Stimulated activated naive CD8-positive, alpha-beta T cell treated with anti-CD3 and anti-CD28 coated beads, Interleukin-15, amount 100 ng/mL, for 72 hours (primary cell): ENCODE measurements at regions not wholly inside any gene's neighbourhood (a gene's known extent, or its start where the extent isn't known, plus 50 kb on each side); places are given as distances from the start of the nearest gene placed in this dataset.

Experiments
- ATAC-seq: fragments of 150-1000 bp; cut with Tn5 transposase; 2 replicates; pipeline ENCODE4 v1.10.0; 2021; ENCODE audit warnings: mild to moderate bottlenecking, moderate library complexity
- DNase-seq, 2 donors: peaks; one replicate each; pipeline ENCODE4 v3.0.0; 2021 to 2022
- H3K27ac Mint-ChIP-seq, 2 donors: one replicate each; pipeline ENCODE4 v1.8.0; 2022; ENCODE audit warnings: mild to moderate bottlenecking in 2 of 2, mixed read lengths in 2 of 2, moderate library complexity in 2 of 2
- H3K27me3 Mint-ChIP-seq: one replicate; pipeline ENCODE4 v1.8.0; 2022; ENCODE audit warnings: mixed read lengths
- H3K4me1 Mint-ChIP-seq: one replicate; pipeline ENCODE4 v1.8.0; 2022; ENCODE audit warnings: mild to moderate bottlenecking, mixed read lengths
- H3K4me3 Mint-ChIP-seq, 2 donors: one replicate each; pipeline ENCODE4 v1.8.0; 2022; ENCODE audit warnings: mild to moderate bottlenecking in 2 of 2, mixed read lengths in 2 of 2, moderate library complexity in 1 of 2
- H3K9me3 Mint-ChIP-seq, 2 donors: one replicate each; pipeline ENCODE4 v1.8.0; 2022; ENCODE audit warnings: mixed read lengths in 2 of 2

GRCh38 chr5:6154216-6154615, 224.1 kb downstream of the MED10 start:
- peaks cover 0 to 7% of the 10 kb centered on the region in 2 donors for H3K9me3 Mint-ChIP-seq
- ATAC-seq (no peak), DNase-seq (no peak)
- H3K27me3 Mint-ChIP-seq, result peaks cover 21% of the 10 kb centered on the region
- no peaks in the 10 kb centered on the region for H3K4me1 Mint-ChIP-seq
- H3K4me3 Mint-ChIP-seq, result no peak overlapping the region
- H3K27ac Mint-ChIP-seq, result no peak overlapping the region

- H3K4me3 Mint-ChIP-seq, result no peak overlapping the region
- ATAC-seq (no peak), DNase-seq (no peak)
- no peak overlapping the region for H3K27ac Mint-ChIP-seq
- peaks cover 27% of the 10 kb centered on the region for H3K27me3 Mint-ChIP-seq
- H3K9me3 Mint-ChIP-seq, result no peaks in the 10 kb centered on the region
- H3K4me1 Mint-ChIP-seq, result no peaks in the 10 kb centered on the region
These were observed 232.1 kb downstream of the MED10 start for GRCh38 chr5:6146271-6146670.

GRCh38 chr5:6145616-6146237, 232.6 kb downstream of the MED10 start:
- no peak overlapping the region for H3K27ac Mint-ChIP-seq
- ATAC-seq (no peak), DNase-seq (no peak)
- H3K4me3 Mint-ChIP-seq, result no peak overlapping the region
- no peaks in the 10 kb centered on the region for H3K9me3 Mint-ChIP-seq
- H3K27me3 Mint-ChIP-seq, result peaks cover 27% of the 10 kb centered on the region
- H3K4me1 Mint-ChIP-seq, result no peaks in the 10 kb centered on the region

- DNase-seq, result no peak
- Mint-ChIP-seq H3K27me3 (peaks cover 17% of the 10 kb centered on the region), H3K4me1 (no peaks in the 10 kb centered on the region), H3K27ac (no peak overlapping the region), H3K4me3 (no peak overlapping the region), H3K9me3 (no peaks in the 10 kb centered on the region)
- ATAC-seq, result no peak
These were observed 234.8 kb downstream of the MED10 start for GRCh38 chr5:6143523-6143922.

GRCh38 chr5:6142353-6142752, 236.0 kb downstream of the MED10 start:
- Mint-ChIP-seq H3K27me3 (peaks cover 15% of the 10 kb centered on the region), H3K9me3 (no peaks in the 10 kb centered on the region)

GRCh38 chr5:6140219-6140618, 238.1 kb downstream of the MED10 start:
- H3K27ac Mint-ChIP-seq, result no peak overlapping the region
- no peak for ATAC-seq
- H3K27me3 Mint-ChIP-seq, result no peaks in the 10 kb centered on the region
- no peak for DNase-seq
- H3K4me1 Mint-ChIP-seq, result no peaks in the 10 kb centered on the region
- H3K4me3 Mint-ChIP-seq, result no peak overlapping the region
- H3K9me3 Mint-ChIP-seq, result no peaks in the 10 kb centered on the region

More at GRCh38 chr5:6142353-6142752, 236.0 kb downstream of the MED10 start:
- Mint-ChIP-seq H3K4me3 (no peak overlapping the region), H3K27ac (no peak overlapping the region), H3K4me1 (no peaks in the 10 kb centered on the region)
- ATAC-seq (no peak), DNase-seq (no peak)

- Mint-ChIP-seq H3K4me3 (no peak overlapping the region), H3K27ac (no peak overlapping the region), H3K4me1 (no peaks in the 10 kb centered on the region), H3K9me3 (no peaks in the 10 kb centered on the region), H3K27me3 (peaks cover 10% of the 10 kb centered on the region)
- DNase-seq (no peak), ATAC-seq (no peak)
These were observed 242.4 kb downstream of the MED10 start for GRCh38 chr5:6135977-6136376.

GRCh38 chr5:6134281-6134680, 244.1 kb downstream of the MED10 start:
- peaks cover 10% of the 10 kb centered on the region for H3K27me3 Mint-ChIP-seq
- DNase-seq, result no peak
- no peaks in the 10 kb centered on the region for H3K4me1 Mint-ChIP-seq
- H3K9me3 Mint-ChIP-seq, result peaks cover 1 to 2% of the 10 kb centered on the region in 2 donors
- no peak for ATAC-seq
- H3K4me3 Mint-ChIP-seq, result no peak overlapping the region
- no peak overlapping the region for H3K27ac Mint-ChIP-seq

- Mint-ChIP-seq H3K27me3 (peaks cover 31% of the 10 kb centered on the region), H3K9me3 (peaks cover 18 to 60% of the 10 kb centered on the region in 2 donors), H3K4me1 (no peaks in the 10 kb centered on the region), H3K27ac (no peak overlapping the region), H3K4me3 (no peak overlapping the region)
- ATAC-seq (no peak), DNase-seq (no peak)
These were observed 252.6 kb downstream of the MED10 start for GRCh38 chr5:6125781-6126180.

- Mint-ChIP-seq H3K27me3 (peaks cover 15% of the 10 kb centered on the region), H3K27ac (peak overlapping the region in 1 of 2 donors; percentile 13), H3K4me3 (no peak overlapping the region), H3K4me1 (no peaks in the 10 kb centered on the region), H3K9me3 (peaks cover 9 to 32% of the 10 kb centered on the region in 2 donors)
- no peak for ATAC-seq
- DNase-seq, result no peak
These were observed 259.7 kb downstream of the MED10 start for GRCh38 chr5:6118691-6119090.

GRCh38 chr5:6117212-6117611, 261.1 kb downstream of the MED10 start:
- DNase-seq (no peak), ATAC-seq (no peak)
- H3K27ac Mint-ChIP-seq, result no peak overlapping the region
- H3K4me3 Mint-ChIP-seq, result no peak overlapping the region
- H3K9me3 Mint-ChIP-seq, result peaks cover 9 to 20% of the 10 kb centered on the region in 2 donors
- H3K4me1 Mint-ChIP-seq, result no peaks in the 10 kb centered on the region
- H3K27me3 Mint-ChIP-seq, result peaks cover 8% of the 10 kb centered on the region

GRCh38 chr5:6115852-6116251, 262.5 kb downstream of the MED10 start:
- DNase-seq (no peak), ATAC-seq (no peak)
- H3K4me3 Mint-ChIP-seq, result no peak overlapping the region
- H3K4me1 Mint-ChIP-seq, result no peaks in the 10 kb centered on the region
- peaks cover 6 to 8% of the 10 kb centered on the region in 2 donors for H3K9me3 Mint-ChIP-seq
- H3K27ac Mint-ChIP-seq, result no peak overlapping the region
- peaks cover 2% of the 10 kb centered on the region for H3K27me3 Mint-ChIP-seq

GRCh38 chr5:6112538-6112937, 265.8 kb downstream of the MED10 start:
- Mint-ChIP-seq H3K9me3 (peaks cover 0 to 7% of the 10 kb centered on the region in 2 donors), H3K27ac (no peak overlapping the region), H3K27me3 (no peaks in the 10 kb centered on the region), H3K4me3 (no peak overlapping the region), H3K4me1 (no peaks in the 10 kb centered on the region)
- DNase-seq (no peak), ATAC-seq (no peak)

GRCh38 chr5:6112125-6112524, 266.2 kb downstream of the MED10 start:
- H3K27me3 Mint-ChIP-seq, result no peaks in the 10 kb centered on the region
- H3K4me1 Mint-ChIP-seq, result no peaks in the 10 kb centered on the region

GRCh38 chr5:6111131-6111530, 267.2 kb downstream of the MED10 start:
- ATAC-seq (no peak), DNase-seq (no peak)
- no peaks in the 10 kb centered on the region for H3K27me3 Mint-ChIP-seq
- no peak overlapping the region for H3K4me3 Mint-ChIP-seq
- H3K9me3 Mint-ChIP-seq, result peaks cover 0 to 7% of the 10 kb centered on the region in 2 donors
- no peak overlapping the region for H3K27ac Mint-ChIP-seq
- no peaks in the 10 kb centered on the region for H3K4me1 Mint-ChIP-seq

More at GRCh38 chr5:6112125-6112524, 266.2 kb downstream of the MED10 start:
- DNase-seq, result no peak
- Mint-ChIP-seq H3K9me3 (peaks cover 0 to 7% of the 10 kb centered on the region in 2 donors), H3K27ac (no peak overlapping the region), H3K4me3 (no peak overlapping the region)
- no peak for ATAC-seq

- Mint-ChIP-seq H3K4me3 (no peak overlapping the region), H3K4me1 (no peaks in the 10 kb centered on the region), H3K27ac (no peak overlapping the region), H3K27me3 (peaks cover 4% of the 10 kb centered on the region), H3K9me3 (peaks cover 0 to 7% of the 10 kb centered on the region in 2 donors)
- DNase-seq (no peak), ATAC-seq (no peak)
These were observed 267.8 kb downstream of the MED10 start for GRCh38 chr5:6110441-6111005.
